ENCODE measurements at regions not wholly inside any gene's neighbourhood (a gene's known extent, or its start where the extent isn't known, plus 50 kb on each side); places are given as distances from the start of the nearest gene placed in this dataset.

GRCh38 chr12:25789541-25789944 lies 168.9 kb upstream of the RASSF8 start:
- no peak for TF ChIP-seq CTCF (IDR thresholded peaks at IDR 0.05; ENCODE audit: low read depth, low read length)
- H3K4me3 ChIP-seq (ENCODE audit: low read depth, low read length): no peak overlapping the region

GRCh38 chr12:25792031-25792430 lies 166.5 kb upstream of the RASSF8 start:
- TF ChIP-seq CTCF (IDR thresholded peaks at IDR 0.05; ENCODE audit: low read depth, low read length): no peak
- H3K4me3 ChIP-seq (ENCODE audit: low read depth, low read length): no peak overlapping the region

- no peak for TF ChIP-seq CTCF (IDR thresholded peaks at IDR 0.05; ENCODE audit: low read depth, low read length)
Observed at GRCh38 chr12:25793196-25793595, 165.3 kb upstream of the RASSF8 start.

GRCh38 chr12:25794571-25794970 lies 163.9 kb upstream of the RASSF8 start:
- H3K4me3 ChIP-seq (ENCODE audit: low read depth, low read length): no peak overlapping the region
- no peak for TF ChIP-seq CTCF (IDR thresholded peaks at IDR 0.05; ENCODE audit: low read depth, low read length)

More at GRCh38 chr12:25793196-25793595, 165.3 kb upstream of the RASSF8 start:
- H3K4me3 ChIP-seq (ENCODE audit: low read depth, low read length): no peak overlapping the region

- no peak for TF ChIP-seq CTCF (IDR thresholded peaks at IDR 0.05; ENCODE audit: low read depth, low read length)
- no peak overlapping the region for H3K4me3 ChIP-seq (ENCODE audit: low read depth, low read length)
Observed at GRCh38 chr12:25796523-25797000, 161.9 kb upstream of the RASSF8 start.

GRCh38 chr12:25797386-25797785 lies 161.1 kb upstream of the RASSF8 start:
- TF ChIP-seq CTCF (IDR thresholded peaks at IDR 0.05; ENCODE audit: low read depth, low read length): no peak
- no peak overlapping the region for H3K4me3 ChIP-seq (ENCODE audit: low read depth, low read length)

GRCh38 chr12:25797949-25798348 lies 160.5 kb upstream of the RASSF8 start:
- TF ChIP-seq CTCF (IDR thresholded peaks at IDR 0.05; ENCODE audit: low read depth, low read length): no peak
- no peak overlapping the region for H3K4me3 ChIP-seq (ENCODE audit: low read depth, low read length)
